Chondrocyte (in vitro differentiated cells): ENCODE measurements at regions not wholly inside any gene's neighbourhood (a gene's known extent, or its start where the extent isn't known, plus 50 kb on each side); places are given as distances from the start of the nearest gene placed in this dataset.

Source experiments
- DNase-seq: peaks from one replicate; pipeline ENCODE4 v3.0.0; 2021; ENCODE audit warnings: mixed read lengths, low spot score
- H3K27ac Mint-ChIP-seq: one replicate; pipeline ENCODE4 v1.8.0; 2021; ENCODE audit warnings: mild to moderate bottlenecking, moderate library complexity, mixed read lengths; ENCODE audit not compliant: unreplicated experiment
- H3K27me3 Mint-ChIP-seq: 2 replicates; pipeline ENCODE4 v1.8.0; 2021; ENCODE audit warnings: low read depth, mixed read lengths
- H3K36me3 Mint-ChIP-seq: 2 replicates; pipeline ENCODE4 v1.8.0; 2021; ENCODE audit warnings: low read depth, mixed read lengths
- H3K4me1 Mint-ChIP-seq: 2 replicates; pipeline ENCODE4 v1.8.0; 2021; ENCODE audit warnings: low read depth, mild to moderate bottlenecking, mixed read lengths
- H3K4me3 Mint-ChIP-seq: one replicate; pipeline ENCODE4 v1.8.0; 2021; ENCODE audit warnings: mild to moderate bottlenecking, moderate library complexity, mixed read lengths; ENCODE audit not compliant: unreplicated experiment
- H3K9me3 Mint-ChIP-seq: 2 replicates; pipeline ENCODE4 v1.8.0; 2021; ENCODE audit warnings: low read depth, mixed read lengths
- TF ChIP-seq, protein P1 (sequence below): fragments of 200-600 bp; sonication (generic); IDR thresholded peaks from 2 replicates; pipeline ENCODE4 v1.5.0; 2021; ENCODE audit warnings: antibody characterized with exemption, mild to moderate bottlenecking, moderate library complexity

DNA sequence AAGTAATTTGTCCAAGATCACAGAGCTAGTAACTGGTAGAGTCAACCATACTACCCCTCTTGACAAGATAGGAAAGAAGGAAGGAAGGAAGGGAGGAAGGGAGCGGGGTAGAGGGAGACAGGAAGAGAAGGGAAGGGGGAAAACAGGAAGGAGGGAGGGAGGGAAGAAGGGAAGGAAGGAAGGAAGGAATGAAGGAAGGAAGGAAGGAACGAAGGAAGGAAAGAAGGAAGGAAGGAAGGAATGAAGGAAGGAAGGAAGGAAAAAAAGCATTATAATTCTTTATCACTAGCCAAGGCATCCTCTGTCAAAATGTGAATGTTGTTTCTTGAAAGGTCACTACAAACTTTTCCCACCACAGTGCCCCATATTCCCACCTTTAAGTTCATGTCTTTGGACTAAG, 223.6 kb downstream of the SHQ1 start:
- DNase-seq: no peak
- peaks cover 4% of the 10 kb centered on the region for H3K27me3 Mint-ChIP-seq
- TF ChIP-seq, protein P1, sequence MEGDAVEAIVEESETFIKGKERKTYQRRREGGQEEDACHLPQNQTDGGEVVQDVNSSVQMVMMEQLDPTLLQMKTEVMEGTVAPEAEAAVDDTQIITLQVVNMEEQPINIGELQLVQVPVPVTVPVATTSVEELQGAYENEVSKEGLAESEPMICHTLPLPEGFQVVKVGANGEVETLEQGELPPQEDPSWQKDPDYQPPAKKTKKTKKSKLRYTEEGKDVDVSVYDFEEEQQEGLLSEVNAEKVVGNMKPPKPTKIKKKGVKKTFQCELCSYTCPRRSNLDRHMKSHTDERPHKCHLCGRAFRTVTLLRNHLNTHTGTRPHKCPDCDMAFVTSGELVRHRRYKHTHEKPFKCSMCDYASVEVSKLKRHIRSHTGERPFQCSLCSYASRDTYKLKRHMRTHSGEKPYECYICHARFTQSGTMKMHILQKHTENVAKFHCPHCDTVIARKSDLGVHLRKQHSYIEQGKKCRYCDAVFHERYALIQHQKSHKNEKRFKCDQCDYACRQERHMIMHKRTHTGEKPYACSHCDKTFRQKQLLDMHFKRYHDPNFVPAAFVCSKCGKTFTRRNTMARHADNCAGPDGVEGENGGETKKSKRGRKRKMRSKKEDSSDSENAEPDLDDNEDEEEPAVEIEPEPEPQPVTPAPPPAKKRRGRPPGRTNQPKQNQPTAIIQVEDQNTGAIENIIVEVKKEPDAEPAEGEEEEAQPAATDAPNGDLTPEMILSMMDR: no peak
- H3K27ac Mint-ChIP-seq: no peak overlapping the region
- H3K36me3 Mint-ChIP-seq: no peaks in the 10 kb centered on the region
- no peak overlapping the region for H3K4me3 Mint-ChIP-seq
- H3K9me3 Mint-ChIP-seq: peaks cover 3% of the 10 kb centered on the region
- no peaks in the 10 kb centered on the region for H3K4me1 Mint-ChIP-seq

DNA sequence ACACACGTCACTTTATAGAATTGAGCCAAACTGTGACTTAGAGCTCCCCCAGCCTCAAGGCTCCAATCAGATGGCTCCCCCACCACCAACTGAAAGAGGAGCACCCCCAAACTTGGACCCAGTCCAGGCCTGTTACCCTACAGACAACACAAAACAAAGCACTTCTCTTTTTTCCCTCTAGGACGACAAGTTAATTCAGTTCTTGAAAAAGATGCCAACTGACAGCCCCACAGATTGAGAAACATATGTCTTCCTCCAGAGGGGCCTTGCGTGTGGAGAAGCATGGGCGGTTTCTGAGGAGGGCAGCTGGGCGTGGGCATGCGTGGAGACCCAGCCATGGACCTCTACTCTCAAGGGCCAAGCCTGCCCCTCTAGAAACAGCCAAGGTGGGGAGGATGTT, 229.5 kb downstream of the SHQ1 start:
- H3K27ac Mint-ChIP-seq: no peak overlapping the region
- no peak for DNase-seq
- H3K36me3 Mint-ChIP-seq: no peaks in the 10 kb centered on the region
- peaks cover 11% of the 10 kb centered on the region for H3K27me3 Mint-ChIP-seq
- no peak overlapping the region for H3K4me3 Mint-ChIP-seq
- TF ChIP-seq, protein P1: no peak
- peaks cover 8% of the 10 kb centered on the region for H3K9me3 Mint-ChIP-seq
- no peaks in the 10 kb centered on the region for H3K4me1 Mint-ChIP-seq

DNA sequence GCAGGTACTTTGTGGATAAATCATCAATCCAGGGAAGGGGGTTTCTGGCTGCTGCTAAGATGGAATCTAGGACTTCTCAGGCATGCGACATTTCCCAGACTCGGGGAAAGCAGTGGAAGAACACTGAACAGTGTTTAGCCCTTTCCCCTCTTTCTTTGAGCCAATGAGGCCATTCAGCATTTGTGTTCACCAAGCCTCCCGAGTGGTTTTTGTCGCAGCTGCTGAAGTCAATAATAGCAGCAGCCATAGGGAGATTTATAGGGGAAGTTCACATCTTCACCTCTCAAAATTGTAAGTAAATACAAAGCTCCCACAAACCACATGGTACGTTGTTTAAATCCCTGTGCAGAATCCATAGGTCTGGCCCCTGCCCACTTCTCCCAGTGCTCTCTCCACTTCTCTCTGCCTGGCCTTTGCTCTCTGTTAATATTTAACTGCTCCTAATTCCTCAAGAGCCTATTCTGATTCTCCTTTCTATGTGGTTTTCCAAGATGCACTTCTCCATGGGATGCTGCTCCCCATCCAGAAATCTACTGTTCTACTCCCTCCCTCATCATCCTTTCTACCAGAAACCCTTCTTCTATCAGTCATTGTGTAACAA, 230.7 kb downstream of the SHQ1 start:
- DNase-seq: no peak
- H3K4me1 Mint-ChIP-seq: no peaks in the 10 kb centered on the region
- H3K9me3 Mint-ChIP-seq: peaks cover 8% of the 10 kb centered on the region
- no peak overlapping the region for H3K4me3 Mint-ChIP-seq
- TF ChIP-seq, protein P1: no peak
- H3K27ac Mint-ChIP-seq: no peak overlapping the region
- no peaks in the 10 kb centered on the region for H3K36me3 Mint-ChIP-seq
- peaks cover 11% of the 10 kb centered on the region for H3K27me3 Mint-ChIP-seq

DNA sequence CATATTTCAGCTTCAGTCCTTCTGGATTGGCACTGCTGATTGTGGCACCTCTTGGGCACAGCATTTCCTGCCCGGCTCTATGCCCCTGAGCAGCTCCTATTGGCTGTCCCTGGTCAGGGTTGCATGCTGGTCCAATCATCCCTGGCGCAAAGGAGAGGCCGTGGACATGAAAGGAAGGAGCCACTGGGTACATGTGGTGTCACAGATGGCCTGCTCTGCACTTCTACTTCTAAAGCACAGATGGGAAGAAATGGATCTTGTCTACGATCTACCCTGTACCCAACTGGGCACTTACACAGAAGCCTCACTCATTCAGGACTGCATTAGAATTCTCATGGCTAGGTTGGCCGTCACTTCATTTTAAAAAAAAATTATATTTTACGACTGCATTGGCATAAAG, 232.5 kb downstream of the SHQ1 start:
- TF ChIP-seq, protein P1: no peak
- Mint-ChIP-seq H3K9me3 (peaks cover 5% of the 10 kb centered on the region), H3K27ac (no peak overlapping the region), H3K36me3 (no peaks in the 10 kb centered on the region), H3K4me1 (no peaks in the 10 kb centered on the region), H3K27me3 (peaks cover 9% of the 10 kb centered on the region), H3K4me3 (no peak overlapping the region)
- DNase-seq: no peak

DNA sequence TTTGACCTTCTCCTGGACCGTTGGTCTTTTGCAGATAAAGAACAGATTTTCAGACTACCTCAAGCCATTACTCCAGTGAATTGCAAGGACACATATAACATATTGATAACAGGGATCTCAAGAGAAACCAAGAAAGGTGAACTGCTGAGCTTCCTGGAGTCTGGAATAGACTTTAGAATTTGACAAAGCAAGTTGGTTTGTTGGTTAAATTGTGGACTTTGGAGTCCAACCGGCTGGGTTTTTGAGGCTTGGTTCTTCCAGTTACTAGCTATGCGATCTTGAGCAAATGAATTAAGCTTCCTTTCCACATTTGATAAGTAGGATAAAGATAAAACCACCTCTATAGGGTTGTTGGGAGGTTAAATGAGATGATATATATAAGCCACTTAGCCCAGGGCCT, 233.1 kb downstream of the SHQ1 start:
- H3K9me3 Mint-ChIP-seq: peaks cover 5% of the 10 kb centered on the region
- H3K27me3 Mint-ChIP-seq: peaks cover 7% of the 10 kb centered on the region
- H3K4me1 Mint-ChIP-seq: no peaks in the 10 kb centered on the region
- TF ChIP-seq, protein P1: no peak
- no peaks in the 10 kb centered on the region for H3K36me3 Mint-ChIP-seq
- no peak overlapping the region for H3K27ac Mint-ChIP-seq
- DNase-seq: no peak
- no peak overlapping the region for H3K4me3 Mint-ChIP-seq
